ENCODE measurements at regions not wholly inside any gene's neighbourhood (a gene's known extent, or its start where the extent isn't known, plus 50 kb on each side); places are given as distances from the start of the nearest gene placed in this dataset.
A peak's percentile ranks its signal among the peaks of the same experiment; 100 is the strongest.

GRCh38 chr3:84885199-84885882, 73.4 kb upstream of the CADM2 start:
- DNase-seq: peak; percentile 27

- DNase-seq: no peak
Observed at GRCh38 chr3:84891851-84892250, 66.9 kb upstream of the CADM2 start.

- DNase-seq: no peak
Observed at GRCh38 chr3:84893211-84893610, 65.6 kb upstream of the CADM2 start.

GRCh38 chr3:84904212-84904611, 54.6 kb upstream of the CADM2 start:
- no peak for DNase-seq

GRCh38 chr3:84904816-84905555, 53.8 kb upstream of the CADM2 start:
- DNase-seq: peak; percentile 26

- DNase-seq: no peak
Observed at GRCh38 chr3:84905556-84905920, 53.3 kb upstream of the CADM2 start.

- DNase-seq: no peak
Observed at GRCh38 chr3:84906065-84906464, 52.7 kb upstream of the CADM2 start.

Measured in NCI-H510A (cell line).